Transverse colon (tissue), 4 donors: ENCODE measurements at regions not wholly inside any gene's neighbourhood (a gene's known extent, or its start where the extent isn't known, plus 50 kb on each side); places are given as distances from the start of the nearest gene placed in this dataset.

Experiments used
- DNase-seq: peaks from one replicate; pipeline ENCODE4 v3.0.0-alpha.2; 2019
- H3K27ac ChIP-seq, 4 donors: fragments of 200-600 bp; sonication (generic); 2 replicates each; pipeline ENCODE4 v1.5.1; 2016 to 2018; ENCODE audit warnings: inconsistent platforms in 4 of 4
- H3K27me3 ChIP-seq: fragments of 200-600 bp; sonication (generic); 2 replicates; pipeline ENCODE4 v1.5.1; 2017; ENCODE audit warnings: inconsistent platforms
- H3K36me3 ChIP-seq, 4 donors: fragments of 200-600 bp; sonication (generic); 2 replicates each; pipeline ENCODE4 v1.5.1; 2017 to 2019; ENCODE audit warnings: inconsistent platforms in 4 of 4
- H3K4me1 ChIP-seq, 4 donors: fragments of 200-600 bp; sonication (generic); 2 replicates each; pipeline ENCODE4 v1.5.1; 2017 to 2020; ENCODE audit warnings: inconsistent platforms in 4 of 4
- H3K4me3 ChIP-seq, 4 donors: fragments of 200-600 bp; sonication (generic); 1 replicate in 1 of 4; 2 replicates in 3 of 4; pipeline versions ENCODE4 v1.5.1 to v1.6.1; 2017 to 2019; ENCODE audit warnings: inconsistent platforms in 4 of 4
- H3K9me3 ChIP-seq, 2 donors: fragments of 200-600 bp; sonication (generic); 2 replicates each; pipeline ENCODE4 v1.5.1; 2017 to 2019; ENCODE audit warnings: inconsistent platforms in 2 of 2
- EP300 ChIP-seq: sonication (generic); formaldehyde crosslinking; IDR thresholded peaks from one replicate; pipeline ENCODE4 v1.6.1; 2017; ENCODE audit warnings: antibody characterized with exemption, low read depth
- POLR2A ChIP-seq: fragments of 450-650 bp; IDR thresholded peaks from one replicate; pipeline ENCODE4 v1.6.1; 2016; ENCODE audit warnings: antibody characterized with exemption, mild to moderate bottlenecking, moderate library complexity
- POLR2AphosphoS5 ChIP-seq, 3 donors: sonication (generic); formaldehyde crosslinking; IDR thresholded peaks; one replicate each; pipeline ENCODE4 v1.6.1; 2016; ENCODE audit warnings: antibody characterized with exemption in 3 of 3
- WGBS, 2 donors: methylation state at CpG; one replicate each; pipeline ENCODE4 v1.1.5; 2018; ENCODE audit warnings: low coverage in 1 of 2; 5-methylcytosine and 5-hydroxymethylcytosine counted together
- in situ Hi-C, 4 donors: fragments of 200-750 bp; cut with MboI; loops; one replicate each; pipeline versions ENCODE4 v1.15.0 to v1.15.1; 2017; ENCODE audit warnings: low sequenced_read_pairs in 3 of 4, low pct_ligation_motif_present in 1 of 4, low pct_unique_long_range_greater_than_20kb in 1 of 4
- intact Hi-C: fragments of 100-400 bp; cut with DNase I; formaldehyde crosslinking; loops from one replicate; pipeline ENCODE4 v1.15.1; 2023; ENCODE audit warnings: low total_unique reads
- TF ChIP-seq, protein P1 (sequence below), 5 experiments: fragments of 200-600 bp in 3 of 5; fragments of 450-650 bp in 2 of 5; sonication (generic) in 3 of 5; IDR thresholded peaks; 1 replicate in 2 of 5; 2 replicates in 3 of 5; pipeline ENCODE4 v1.5.1; 2016 to 2017; ENCODE audit warnings: antibody characterized with exemption in 5 of 5, inconsistent platforms in 3 of 5, mild to moderate bottlenecking in 2 of 5, moderate library complexity in 1 of 5

DNA sequence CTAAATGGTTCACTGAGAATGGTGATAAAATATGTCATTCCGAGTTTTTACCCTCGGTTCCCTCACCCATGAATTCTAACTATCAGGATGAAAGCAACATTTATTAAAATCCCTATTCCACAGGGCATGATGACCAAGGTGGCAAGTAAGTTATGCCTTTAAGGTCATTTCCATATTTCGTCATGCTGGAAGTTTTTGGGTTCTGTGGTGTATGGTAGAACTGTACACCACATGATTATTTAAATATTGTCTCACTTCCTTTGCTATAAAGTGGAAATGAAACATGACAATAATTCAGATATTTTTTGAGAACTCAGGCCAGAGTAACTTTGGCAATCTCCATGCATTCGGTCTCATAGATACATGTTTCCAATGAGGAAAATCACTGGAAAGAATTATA lies 68.5 kb upstream of the CARD18 start:
- Histone ChIP-seq H3K27ac (no peak overlapping the region), H3K4me1 (peaks cover 0 to 9% (median 3%) of the 10 kb centered on the region in 4 donors), H3K27me3 (no peaks in the 10 kb centered on the region), H3K36me3 (no peaks in the 10 kb centered on the region), H3K4me3 (no peak overlapping the region), H3K9me3 (no peaks in the 10 kb centered on the region)
- 89 to 95% methylated on average over 4 of the region's 4 CpGs for WGBS, 2 donors
- in situ Hi-C loops = no loop called here
- DNase-seq = no peak
- TF ChIP-seq, protein P1, sequence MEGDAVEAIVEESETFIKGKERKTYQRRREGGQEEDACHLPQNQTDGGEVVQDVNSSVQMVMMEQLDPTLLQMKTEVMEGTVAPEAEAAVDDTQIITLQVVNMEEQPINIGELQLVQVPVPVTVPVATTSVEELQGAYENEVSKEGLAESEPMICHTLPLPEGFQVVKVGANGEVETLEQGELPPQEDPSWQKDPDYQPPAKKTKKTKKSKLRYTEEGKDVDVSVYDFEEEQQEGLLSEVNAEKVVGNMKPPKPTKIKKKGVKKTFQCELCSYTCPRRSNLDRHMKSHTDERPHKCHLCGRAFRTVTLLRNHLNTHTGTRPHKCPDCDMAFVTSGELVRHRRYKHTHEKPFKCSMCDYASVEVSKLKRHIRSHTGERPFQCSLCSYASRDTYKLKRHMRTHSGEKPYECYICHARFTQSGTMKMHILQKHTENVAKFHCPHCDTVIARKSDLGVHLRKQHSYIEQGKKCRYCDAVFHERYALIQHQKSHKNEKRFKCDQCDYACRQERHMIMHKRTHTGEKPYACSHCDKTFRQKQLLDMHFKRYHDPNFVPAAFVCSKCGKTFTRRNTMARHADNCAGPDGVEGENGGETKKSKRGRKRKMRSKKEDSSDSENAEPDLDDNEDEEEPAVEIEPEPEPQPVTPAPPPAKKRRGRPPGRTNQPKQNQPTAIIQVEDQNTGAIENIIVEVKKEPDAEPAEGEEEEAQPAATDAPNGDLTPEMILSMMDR (IDR thresholded peaks at IDR 0.05) = no peak
- TF ChIP-seq EP300 (no peak), POLR2A (no peak), POLR2AphosphoS5 (IDR thresholded peaks at IDR 0.05) (no peak)
- intact Hi-C loops = no loop called here

DNA sequence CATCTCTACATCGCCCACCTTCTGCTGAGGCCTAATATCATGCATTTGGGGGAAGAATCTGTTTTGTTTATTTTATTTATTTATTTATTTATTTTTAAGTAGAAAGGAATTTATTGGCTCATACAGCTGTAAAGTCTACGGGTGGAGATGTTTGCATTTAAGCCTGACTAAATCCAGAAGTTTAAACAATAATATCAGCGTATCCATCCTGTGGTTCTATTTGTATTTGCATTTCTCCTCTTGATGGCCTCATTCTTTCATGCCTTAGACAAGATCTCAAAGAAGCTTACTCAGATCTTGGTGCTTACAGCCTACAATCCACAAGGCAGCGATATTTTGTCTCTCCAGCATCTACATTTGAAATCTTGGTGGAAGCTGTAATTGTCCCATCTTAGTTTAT lies 67.1 kb upstream of the CARD18 start:
- Histone ChIP-seq H3K36me3 (no peaks in the 10 kb centered on the region), H3K4me3 (no peak overlapping the region), H3K4me1 (peaks cover 0 to 19% (median 14%) of the 10 kb centered on the region in 4 donors), H3K27ac (no peak overlapping the region), H3K27me3 (no peaks in the 10 kb centered on the region), H3K9me3 (no peaks in the 10 kb centered on the region)
- intact Hi-C loops (no loop called here), in situ Hi-C loops (no loop called here)
- WGBS, 2 donors = 62 to 64% methylated on average over 4 of the region's 4 CpGs
- DNase-seq = no peak
- TF ChIP-seq POLR2AphosphoS5 (IDR thresholded peaks at IDR 0.05) = no peak
- no peak for TF ChIP-seq EP300
- TF ChIP-seq, protein P1 (IDR thresholded peaks at IDR 0.05) = no peak
- no peak for TF ChIP-seq POLR2A

GRCh38 chr11:105204636-105205035 lies 65.1 kb upstream of the CARD18 start:
- intact Hi-C loops = no loop called here
- no peaks in the 10 kb centered on the region for H3K27me3 ChIP-seq

DNA sequence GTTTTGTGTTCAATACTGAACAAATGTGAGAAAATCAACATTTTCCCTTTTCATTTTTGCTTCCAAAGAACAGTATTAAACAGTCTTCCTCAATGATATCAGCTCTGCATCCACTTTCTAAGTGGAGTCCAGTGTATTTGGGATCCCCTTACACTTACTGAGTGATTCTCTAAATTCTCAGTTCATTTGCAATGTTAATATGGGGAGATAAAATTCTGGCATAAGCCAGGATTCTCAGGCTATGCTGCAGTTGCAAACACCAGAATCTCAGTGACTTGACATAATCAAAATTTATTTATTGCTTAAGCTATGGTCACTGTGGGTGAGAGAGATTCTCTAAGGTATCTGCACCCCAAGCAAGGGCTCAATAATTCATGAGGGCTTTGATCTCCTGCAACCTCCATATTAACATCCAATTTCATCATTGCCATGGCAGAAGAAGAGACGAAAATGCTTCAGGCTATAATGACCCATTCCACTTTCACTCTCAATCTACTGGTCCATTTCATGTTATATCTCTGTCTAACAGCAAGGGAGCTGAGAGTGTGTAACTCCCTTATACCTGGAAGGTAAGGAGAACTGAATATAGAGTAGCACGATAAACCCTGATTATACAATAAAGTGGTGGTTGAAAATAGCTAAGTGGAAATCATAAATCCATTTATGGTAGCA lies 64.1 kb upstream of the CARD18 start:
- peaks cover 0 to 32% (median 16%) of the 10 kb centered on the region in 4 donors for H3K4me1 ChIP-seq
- no peaks in the 10 kb centered on the region for H3K27me3 ChIP-seq
- H3K9me3 ChIP-seq = no peaks in the 10 kb centered on the region
- H3K4me3 ChIP-seq = no peak overlapping the region
- intact Hi-C loops (no loop called here), in situ Hi-C loops (no loop called here)
- no peaks in the 10 kb centered on the region for H3K36me3 ChIP-seq
- TF ChIP-seq, protein P1 (IDR thresholded peaks at IDR 0.05) = no peak
- peak overlapping the region in 1 of 4 donors; percentile 0 for H3K27ac ChIP-seq
- DNase-seq = no peak
- 66 to 76% methylated on average over 2 of the region's 2 CpGs for WGBS, 2 donors

More at GRCh38 chr11:105204636-105205035, 65.1 kb upstream of the CARD18 start:
- in situ Hi-C loops = no loop called here
- no peak for DNase-seq
- Histone ChIP-seq H3K27ac (no peak overlapping the region), H3K4me1 (peaks cover 0 to 32% (median 16%) of the 10 kb centered on the region in 4 donors), H3K36me3 (no peaks in the 10 kb centered on the region), H3K9me3 (no peaks in the 10 kb centered on the region), H3K4me3 (no peak overlapping the region)
- TF ChIP-seq EP300 = no peak
- TF ChIP-seq POLR2A = no peak
- no peak for TF ChIP-seq POLR2AphosphoS5 (IDR thresholded peaks at IDR 0.05)
- TF ChIP-seq, protein P1 (IDR thresholded peaks at IDR 0.05) = no peak
